Activated T-cell treated with anti-CD3 and anti-CD28 coated beads, Interleukin-2, amount 50 U/mL, for 72 hours (primary cell): ENCODE measurements at regions not wholly inside any gene's neighbourhood (a gene's known extent, or its start where the extent isn't known, plus 50 kb on each side); places are given as distances from the start of the nearest gene placed in this dataset.

Experiments
- ATAC-seq, 2 donors: fragments of 150-1000 bp; cut with Tn5 transposase; replicated peaks in 1 of 2; 2 replicates each; pipeline ENCODE4 v1.10.0; 2021; ENCODE audit warnings: moderate library complexity in 2 of 2, mild to moderate bottlenecking in 1 of 2
- DNase-seq, 2 donors: peaks; one replicate each; pipeline ENCODE4 v3.0.0; 2021 to 2022; ENCODE audit warnings: mixed read lengths in 1 of 2
- H3K27ac Mint-ChIP-seq: one replicate; pipeline ENCODE4 v1.8.0; 2022; ENCODE audit warnings: mild to moderate bottlenecking, moderate library complexity, mixed read lengths
- H3K27me3 Mint-ChIP-seq: one replicate; pipeline ENCODE4 v1.8.0; 2022; ENCODE audit warnings: low read depth, mixed read lengths
- H3K36me3 Mint-ChIP-seq, 2 donors: one replicate each; pipeline ENCODE4 v1.8.0; 2022; ENCODE audit warnings: mixed read lengths in 2 of 2, mild to moderate bottlenecking in 1 of 2; ENCODE audit not compliant: insufficient read depth in 2 of 2
- H3K4me1 Mint-ChIP-seq: one replicate; pipeline ENCODE4 v1.8.0; 2022; ENCODE audit warnings: low read depth, mixed read lengths
- H3K4me3 Mint-ChIP-seq, 2 donors: one replicate each; pipeline ENCODE4 v1.8.0; 2022; ENCODE audit warnings: mild to moderate bottlenecking in 2 of 2, mixed read lengths in 2 of 2, moderate library complexity in 2 of 2
- H3K9me3 Mint-ChIP-seq, 2 donors: one replicate each; pipeline ENCODE4 v1.8.0; 2022; ENCODE audit warnings: mixed read lengths in 2 of 2

GRCh38 chr2:45121236-45121927 is 112.1 kb upstream of the SIX2 start:
- H3K36me3 Mint-ChIP-seq: no peaks in the 10 kb centered on the region
- no peaks in the 10 kb centered on the region for H3K4me1 Mint-ChIP-seq
- no peak overlapping the region for H3K27ac Mint-ChIP-seq
- DNase-seq (no peak), ATAC-seq (no peak)
- no peak overlapping the region for H3K4me3 Mint-ChIP-seq
- no peaks in the 10 kb centered on the region for H3K9me3 Mint-ChIP-seq
- H3K27me3 Mint-ChIP-seq: peaks cover 6% of the 10 kb centered on the region

- no peaks in the 10 kb centered on the region for H3K4me1 Mint-ChIP-seq
Measured at GRCh38 chr2:45120546-45120945, 111.3 kb upstream of the SIX2 start.

GRCh38 chr2:45119855-45120254 is 110.6 kb upstream of the SIX2 start:
- Mint-ChIP-seq H3K9me3 (no peaks in the 10 kb centered on the region), H3K4me1 (no peaks in the 10 kb centered on the region), H3K27ac (no peak overlapping the region), H3K27me3 (peaks cover 6% of the 10 kb centered on the region), H3K4me3 (no peak overlapping the region), H3K36me3 (no peaks in the 10 kb centered on the region)
- DNase-seq (no peak), ATAC-seq (no peak)

More at GRCh38 chr2:45120546-45120945, 111.3 kb upstream of the SIX2 start:
- DNase-seq (no peak), ATAC-seq (no peak)
- Mint-ChIP-seq H3K4me3 (no peak overlapping the region), H3K27me3 (peaks cover 6% of the 10 kb centered on the region), H3K36me3 (no peaks in the 10 kb centered on the region), H3K9me3 (no peaks in the 10 kb centered on the region), H3K27ac (no peak overlapping the region)

- no peak overlapping the region for H3K4me3 Mint-ChIP-seq
Measured at GRCh38 chr2:45119038-45119437, 109.8 kb upstream of the SIX2 start.

GRCh38 chr2:45117383-45117782 is 108.1 kb upstream of the SIX2 start:
- Mint-ChIP-seq H3K4me3 (no peak overlapping the region), H3K9me3 (no peaks in the 10 kb centered on the region), H3K27me3 (no peaks in the 10 kb centered on the region), H3K36me3 (no peaks in the 10 kb centered on the region), H3K27ac (no peak overlapping the region), H3K4me1 (no peaks in the 10 kb centered on the region)
- DNase-seq (no peak), ATAC-seq (no peak)

More at GRCh38 chr2:45119038-45119437, 109.8 kb upstream of the SIX2 start:
- H3K4me1 Mint-ChIP-seq: no peaks in the 10 kb centered on the region
- DNase-seq (no peak), ATAC-seq (no peak)
- no peak overlapping the region for H3K27ac Mint-ChIP-seq
- no peaks in the 10 kb centered on the region for H3K36me3 Mint-ChIP-seq
- peaks cover 6% of the 10 kb centered on the region for H3K27me3 Mint-ChIP-seq
- H3K9me3 Mint-ChIP-seq: no peaks in the 10 kb centered on the region

- no peak for ATAC-seq
- Mint-ChIP-seq H3K27me3 (no peaks in the 10 kb centered on the region), H3K4me1 (no peaks in the 10 kb centered on the region), H3K27ac (no peak overlapping the region), H3K4me3 (no peak overlapping the region), H3K9me3 (no peaks in the 10 kb centered on the region), H3K36me3 (no peaks in the 10 kb centered on the region)
- DNase-seq: no peak
Measured at GRCh38 chr2:45115181-45115580, 105.9 kb upstream of the SIX2 start.

- no peak for DNase-seq
- no peak overlapping the region for H3K4me3 Mint-ChIP-seq
- no peaks in the 10 kb centered on the region for H3K36me3 Mint-ChIP-seq
- no peak for ATAC-seq
- no peaks in the 10 kb centered on the region for H3K27me3 Mint-ChIP-seq
- no peak overlapping the region for H3K27ac Mint-ChIP-seq
- no peaks in the 10 kb centered on the region for H3K9me3 Mint-ChIP-seq
- H3K4me1 Mint-ChIP-seq: no peaks in the 10 kb centered on the region
Measured at GRCh38 chr2:45114221-45114955, 105.1 kb upstream of the SIX2 start.

- no peaks in the 10 kb centered on the region for H3K36me3 Mint-ChIP-seq
- ATAC-seq (no peak), DNase-seq (no peak)
- H3K9me3 Mint-ChIP-seq: no peaks in the 10 kb centered on the region
- H3K27ac Mint-ChIP-seq: no peak overlapping the region
- H3K27me3 Mint-ChIP-seq: no peaks in the 10 kb centered on the region
- H3K4me3 Mint-ChIP-seq: no peak overlapping the region
- no peaks in the 10 kb centered on the region for H3K4me1 Mint-ChIP-seq
Measured at GRCh38 chr2:45112750-45113149, 103.5 kb upstream of the SIX2 start.

- DNase-seq: no peak
- Mint-ChIP-seq H3K4me1 (no peaks in the 10 kb centered on the region), H3K9me3 (no peaks in the 10 kb centered on the region), H3K4me3 (no peak overlapping the region), H3K27ac (no peak overlapping the region), H3K36me3 (no peaks in the 10 kb centered on the region), H3K27me3 (peaks cover 13% of the 10 kb centered on the region)
- ATAC-seq: no peak
Measured at GRCh38 chr2:45105050-45105582, 95.9 kb upstream of the SIX2 start.

GRCh38 chr2:45104429-45104828 is 95.2 kb upstream of the SIX2 start:
- H3K4me1 Mint-ChIP-seq: no peaks in the 10 kb centered on the region
- no peaks in the 10 kb centered on the region for H3K9me3 Mint-ChIP-seq
- no peak overlapping the region for H3K4me3 Mint-ChIP-seq
- H3K27me3 Mint-ChIP-seq: peaks cover 13% of the 10 kb centered on the region
- H3K36me3 Mint-ChIP-seq: no peaks in the 10 kb centered on the region
- no peak overlapping the region for H3K27ac Mint-ChIP-seq
- ATAC-seq (no peak), DNase-seq (no peak)

GRCh38 chr2:45103351-45104345 is 94.4 kb upstream of the SIX2 start:
- Mint-ChIP-seq H3K9me3 (no peaks in the 10 kb centered on the region), H3K27ac (no peak overlapping the region), H3K36me3 (no peaks in the 10 kb centered on the region), H3K4me3 (no peak overlapping the region), H3K27me3 (peaks cover 13% of the 10 kb centered on the region), H3K4me1 (no peaks in the 10 kb centered on the region)
- ATAC-seq (no peak), DNase-seq (no peak)

- H3K27me3 Mint-ChIP-seq: peaks cover 13% of the 10 kb centered on the region
- ATAC-seq: no peak
Measured at GRCh38 chr2:45102579-45103117, 93.4 kb upstream of the SIX2 start.

More at GRCh38 chr2:45102579-45103117, 93.4 kb upstream of the SIX2 start:
- no peaks in the 10 kb centered on the region for H3K36me3 Mint-ChIP-seq
- no peak for DNase-seq
- H3K27ac Mint-ChIP-seq: no peak overlapping the region
- H3K4me1 Mint-ChIP-seq: no peaks in the 10 kb centered on the region
- no peaks in the 10 kb centered on the region for H3K9me3 Mint-ChIP-seq
- H3K4me3 Mint-ChIP-seq: no peak overlapping the region
